NOMO-1 (cell line): ENCODE measurements at regions not wholly inside any gene's neighbourhood (a gene's known extent, or its start where the extent isn't known, plus 50 kb on each side); places are given as distances from the start of the nearest gene placed in this dataset.
A peak's percentile ranks its signal among the peaks of the same experiment; 100 is the strongest.

ENCODE experiments used
- DNase-seq, 2 experiments: peaks; one replicate each; lab custom pipeline; 2025; ENCODE audit not compliant: unreplicated experiment in 2 of 2; lab: John Stamatoyannopoulos, UW

- DNase-seq, result no peak
Observed at GRCh38 chr14:97748616-97749015, 951.4 kb downstream of the VRK1 start.

GRCh38 chr14:97757491-97757890 lies 960.3 kb downstream of the VRK1 start:
- DNase-seq, result no peak

- no peak for DNase-seq
Observed at GRCh38 chr14:97760050-97760449, 962.9 kb downstream of the VRK1 start.

- DNase-seq, result no peak
Observed at GRCh38 chr14:97762386-97762785, 965.2 kb downstream of the VRK1 start.

- no peak for DNase-seq
Observed at GRCh38 chr14:97771340-97772045, 974.3 kb downstream of the VRK1 start.

- no peak for DNase-seq
Observed at GRCh38 chr14:97773598-97773997, 976.4 kb downstream of the VRK1 start.

GRCh38 chr14:97776890-97777558 lies 979.8 kb downstream of the VRK1 start:
- DNase-seq, result no peak

GRCh38 chr14:97777622-97778355 lies 980.6 kb downstream of the VRK1 start:
- no peak for DNase-seq

GRCh38 chr14:97779140-97779539 lies 982.0 kb downstream of the VRK1 start:
- no peak for DNase-seq

- no peak for DNase-seq
Observed at GRCh38 chr14:97780804-97781203, 983.6 kb downstream of the VRK1 start.

GRCh38 chr14:97781961-97782360 lies 984.8 kb downstream of the VRK1 start:
- no peak for DNase-seq

GRCh38 chr14:97782871-97783414 lies 985.8 kb downstream of the VRK1 start:
- DNase-seq, result no peak

- DNase-seq, result no peak
Observed at GRCh38 chr14:97785495-97785894, 988.3 kb downstream of the VRK1 start.

GRCh38 chr14:97788364-97788763 lies 991.2 kb downstream of the VRK1 start:
- peak; percentile 12 to 67 for DNase-seq

GRCh38 chr14:97788846-97789526 lies 991.8 kb downstream of the VRK1 start:
- peak in 1 of 2 experiments; percentile 2 for DNase-seq

- DNase-seq, result no peak
Observed at GRCh38 chr14:97791072-97791471, 993.9 kb downstream of the VRK1 start.

GRCh38 chr14:97791906-97792305 lies 994.7 kb downstream of the VRK1 start:
- DNase-seq, result no peak

GRCh38 chr14:97796511-97796910 lies 999.3 kb downstream of the VRK1 start:
- DNase-seq, result no peak

GRCh38 chr14:97798176-97798575 lies 1001.0 kb downstream of the VRK1 start:
- DNase-seq, result no peak

- DNase-seq, result no peak
Observed at GRCh38 chr14:97802430-97803373, 1005.5 kb downstream of the VRK1 start.
